ENCODE measurements at regions not wholly inside any gene's neighbourhood (a gene's known extent, or its start where the extent isn't known, plus 50 kb on each side); places are given as distances from the start of the nearest gene placed in this dataset.

GRCh38 chr13:76379341-76380105, 506.7 kb downstream of the KCTD12 start:
- no peaks in the 10 kb centered on the region for H3K36me3 Mint-ChIP-seq (ENCODE audit: low read depth, unreplicated experiment)
- FAIRE-seq, result no peak
- peaks cover 31% of the 10 kb centered on the region for H3K27me3 ChIP-seq (ENCODE audit: insufficient read depth, low read length)
- peaks cover 5% of the 10 kb centered on the region for H4K20me1 ChIP-seq (ENCODE audit: insufficient read depth, low read length)
- no peak overlapping the region for H3K9ac ChIP-seq (ENCODE audit: low read length)
- peaks cover 7% of the 10 kb centered on the region for H3K4me1 ChIP-seq (ENCODE audit: insufficient read depth, low read length)
- no peaks in the 10 kb centered on the region for H3K27me3 Mint-ChIP-seq (ENCODE audit: low read depth, unreplicated experiment)
- no peaks in the 10 kb centered on the region for H3K79me2 ChIP-seq (ENCODE audit: insufficient read depth, low read length)
- DNase-seq (ENCODE audit: low read depth), result no peak
- peaks cover 29% of the 10 kb centered on the region for H3K4me1 Mint-ChIP-seq (ENCODE audit: low read depth, unreplicated experiment)
- no peak overlapping the region for H3K4me3 ChIP-seq (ENCODE audit: insufficient read depth, low read depth, low read length)
- peaks cover 5% of the 10 kb centered on the region for H3K9me3 Mint-ChIP-seq (ENCODE audit: unreplicated experiment)
- H3K36me3 ChIP-seq (ENCODE audit: insufficient read depth, low read length), result no peaks in the 10 kb centered on the region
- TF ChIP-seq CTCF (IDR thresholded peaks at IDR 0.05; ENCODE audit: insufficient read depth, low read depth, low read length) (no peak), EZH2 (IDR thresholded peaks at IDR 0.05; ENCODE audit: insufficient read depth, low read length) (no peak)
- no peak overlapping the region for H2AFZ ChIP-seq (ENCODE audit: low read depth, low read length)
- no peak overlapping the region for H3K27ac Mint-ChIP-seq (ENCODE audit: unreplicated experiment)
- no peaks in the 10 kb centered on the region for H3K9me3 ChIP-seq (ENCODE audit: insufficient read depth, low read depth, low read length)
- H3K27ac ChIP-seq (ENCODE audit: low read depth, low read length), result no peak overlapping the region
- H3K4me2 ChIP-seq (ENCODE audit: low read length), result no peak overlapping the region
- H3K4me3 Mint-ChIP-seq (ENCODE audit: unreplicated experiment), result no peak overlapping the region

GRCh38 chr13:76378767-76379166, 507.4 kb downstream of the KCTD12 start:
- H3K9me3 ChIP-seq (ENCODE audit: insufficient read depth, low read depth, low read length), result no peaks in the 10 kb centered on the region
- Mint-ChIP-seq H3K27me3 (ENCODE audit: low read depth, unreplicated experiment) (no peaks in the 10 kb centered on the region), H3K27ac (ENCODE audit: unreplicated experiment) (no peak overlapping the region), H3K4me1 (ENCODE audit: low read depth, unreplicated experiment) (peaks cover 23% of the 10 kb centered on the region), H3K36me3 (ENCODE audit: low read depth, unreplicated experiment) (no peaks in the 10 kb centered on the region), H3K4me3 (ENCODE audit: unreplicated experiment) (no peak overlapping the region), H3K9me3 (ENCODE audit: unreplicated experiment) (peaks cover 5% of the 10 kb centered on the region)
- no peaks in the 10 kb centered on the region for H3K36me3 ChIP-seq (ENCODE audit: insufficient read depth, low read length)
- no peak overlapping the region for H2AFZ ChIP-seq (ENCODE audit: low read depth, low read length)
- no peaks in the 10 kb centered on the region for H3K4me1 ChIP-seq (ENCODE audit: insufficient read depth, low read length)
- peaks cover 39% of the 10 kb centered on the region for H3K27me3 ChIP-seq (ENCODE audit: insufficient read depth, low read length)
- no peak for DNase-seq (ENCODE audit: low read depth)
- H3K4me3 ChIP-seq (ENCODE audit: insufficient read depth, low read depth, low read length), result no peak overlapping the region
- no peak overlapping the region for H3K4me2 ChIP-seq (ENCODE audit: low read length)
- no peaks in the 10 kb centered on the region for H4K20me1 ChIP-seq (ENCODE audit: insufficient read depth, low read length)
- H3K27ac ChIP-seq (ENCODE audit: low read depth, low read length), result no peak overlapping the region
- TF ChIP-seq EZH2 (IDR thresholded peaks at IDR 0.05; ENCODE audit: insufficient read depth, low read length) (no peak), CTCF (IDR thresholded peaks at IDR 0.05; ENCODE audit: insufficient read depth, low read depth, low read length) (no peak)
- H3K79me2 ChIP-seq (ENCODE audit: insufficient read depth, low read length), result no peaks in the 10 kb centered on the region
- H3K9ac ChIP-seq (ENCODE audit: low read length), result no peak overlapping the region
- FAIRE-seq, result no peak

- Histone ChIP-seq H3K9ac (ENCODE audit: low read length) (no peak overlapping the region), H3K4me3 (ENCODE audit: insufficient read depth, low read depth, low read length) (no peak overlapping the region), H3K36me3 (ENCODE audit: insufficient read depth, low read length) (no peaks in the 10 kb centered on the region), H3K27ac (ENCODE audit: low read depth, low read length) (no peak overlapping the region), H3K27me3 (ENCODE audit: insufficient read depth, low read length) (no peaks in the 10 kb centered on the region), H3K4me2 (ENCODE audit: low read length) (no peak overlapping the region), H4K20me1 (ENCODE audit: insufficient read depth, low read length) (no peaks in the 10 kb centered on the region), H3K79me2 (ENCODE audit: insufficient read depth, low read length) (no peaks in the 10 kb centered on the region), H3K9me3 (ENCODE audit: insufficient read depth, low read depth, low read length) (no peaks in the 10 kb centered on the region), H2AFZ (ENCODE audit: low read depth, low read length) (no peak overlapping the region), H3K4me1 (ENCODE audit: insufficient read depth, low read length) (no peaks in the 10 kb centered on the region)
- Mint-ChIP-seq H3K27me3 (ENCODE audit: low read depth, unreplicated experiment) (no peaks in the 10 kb centered on the region), H3K9me3 (ENCODE audit: unreplicated experiment) (peaks cover 1% of the 10 kb centered on the region), H3K36me3 (ENCODE audit: low read depth, unreplicated experiment) (no peaks in the 10 kb centered on the region), H3K4me1 (ENCODE audit: low read depth, unreplicated experiment) (peaks cover 9% of the 10 kb centered on the region), H3K4me3 (ENCODE audit: unreplicated experiment) (no peak overlapping the region), H3K27ac (ENCODE audit: unreplicated experiment) (no peak overlapping the region)
- DNase-seq (ENCODE audit: low read depth) (no peak), FAIRE-seq (no peak)
- TF ChIP-seq CTCF (IDR thresholded peaks at IDR 0.05; ENCODE audit: insufficient read depth, low read depth, low read length) (no peak), EZH2 (IDR thresholded peaks at IDR 0.05; ENCODE audit: insufficient read depth, low read length) (no peak)
Measured at GRCh38 chr13:76363682-76364289, 522.4 kb downstream of the KCTD12 start.
